Activated CD8-positive, alpha-beta memory T cell treated with anti-CD3 and anti-CD28 coated beads, Interleukin-2, amount 50 U/mL, for 1 hour (primary cell): ENCODE measurements at regions not wholly inside any gene's neighbourhood (a gene's known extent, or its start where the extent isn't known, plus 50 kb on each side); places are given as distances from the start of the nearest gene placed in this dataset.
"Not testable (repeated sequence)": the region's sequence is repeated elsewhere in the genome, so short reads cannot be mapped to it uniquely, and the experiment has no call there.

ENCODE experiments used
- DNase-seq: peaks from one replicate; pipeline ENCODE4 v3.0.0-alpha.2; 2020; ENCODE audit errors: extremely low read depth

DNA sequence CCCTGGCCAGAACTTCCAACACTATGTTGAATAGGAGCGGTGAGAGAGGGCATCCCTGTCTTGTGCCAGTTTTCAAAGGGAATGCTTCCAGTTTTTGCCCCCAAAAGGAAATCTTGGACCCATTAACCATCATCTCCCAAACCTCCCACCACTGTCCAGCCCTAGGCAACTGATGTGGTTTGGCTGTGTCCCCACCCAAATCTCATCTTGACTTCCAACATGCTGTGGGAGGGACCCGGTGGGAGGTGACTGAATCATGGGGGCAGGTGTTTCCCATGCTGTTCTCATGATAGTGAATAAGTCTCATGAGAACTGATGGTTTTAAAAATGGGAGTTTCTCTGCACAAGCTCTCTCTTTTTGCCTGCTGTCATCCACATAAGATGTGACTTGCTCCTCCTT, 119.1 kb upstream of the RMDN2 start:
- not testable (repeated sequence) for DNase-seq

GRCh38 chr2:37809525-37809924, 115.6 kb upstream of the RMDN2 start:
- DNase-seq = no peak

- DNase-seq = no peak
Measured at GRCh38 chr2:37809931-37810570, 115.0 kb upstream of the RMDN2 start.

GRCh38 chr2:37812414-37812813, 112.7 kb upstream of the RMDN2 start:
- no peak for DNase-seq

- DNase-seq = no peak
Measured at GRCh38 chr2:37812941-37813730, 112.0 kb upstream of the RMDN2 start.

GRCh38 chr2:37816036-37816435, 109.1 kb upstream of the RMDN2 start:
- DNase-seq = no peak

GRCh38 chr2:37816686-37817085, 108.4 kb upstream of the RMDN2 start:
- DNase-seq = no peak

DNA sequence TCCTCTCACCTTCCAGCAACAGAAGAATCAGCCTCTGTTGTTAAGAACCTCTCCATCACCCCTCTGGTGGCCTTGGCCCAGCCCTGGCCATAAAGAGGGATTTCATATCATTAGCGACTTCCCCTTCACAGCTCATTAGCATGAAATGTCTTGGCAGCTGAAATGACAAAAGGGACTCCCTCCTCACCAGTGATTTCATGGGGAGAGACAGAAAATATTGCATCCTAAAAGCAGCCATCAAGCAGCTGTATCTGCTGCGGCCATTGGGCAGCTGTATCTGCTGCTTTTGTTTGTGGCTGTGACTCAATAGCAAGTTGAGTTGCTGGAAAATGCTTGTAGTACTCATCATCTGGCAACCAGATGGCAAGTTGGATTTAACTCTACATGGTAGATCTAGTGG, 105.9 kb upstream of the RMDN2 start:
- no peak for DNase-seq

- no peak for DNase-seq
Measured at GRCh38 chr2:37820471-37820986, 104.6 kb upstream of the RMDN2 start.

GRCh38 chr2:37825586-37825985, 99.5 kb upstream of the RMDN2 start:
- no peak for DNase-seq

- no peak for DNase-seq
Measured at GRCh38 chr2:37826611-37827010, 98.5 kb upstream of the RMDN2 start.

- no peak for DNase-seq
Measured at GRCh38 chr2:37827455-37827854, 97.6 kb upstream of the RMDN2 start.

- DNase-seq = no peak
Measured at GRCh38 chr2:37827911-37828511, 97.1 kb upstream of the RMDN2 start.

GRCh38 chr2:37829202-37829601, 95.9 kb upstream of the RMDN2 start:
- DNase-seq = no peak

- no peak for DNase-seq
Measured at GRCh38 chr2:37829616-37830395, 95.3 kb upstream of the RMDN2 start.

DNA sequence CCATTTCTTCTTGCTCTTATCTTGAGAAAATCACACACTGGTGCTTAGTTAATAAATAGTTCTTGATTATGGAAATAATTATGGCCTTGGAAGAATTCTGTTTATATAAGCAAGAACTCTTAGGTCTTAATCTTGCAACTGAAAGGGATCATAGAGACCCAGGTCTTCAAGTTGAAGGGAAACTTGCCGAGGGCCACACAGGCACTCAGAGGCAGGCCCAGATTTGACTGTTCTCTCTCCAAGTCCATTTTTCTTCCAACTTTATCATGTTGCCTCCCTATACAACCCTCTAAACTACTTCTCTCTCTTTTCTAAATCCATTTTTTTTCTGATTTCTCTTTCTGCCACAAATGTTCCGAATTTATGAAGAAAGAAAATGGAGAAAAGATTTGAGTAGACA, 94.5 kb upstream of the RMDN2 start:
- DNase-seq = no peak

DNA sequence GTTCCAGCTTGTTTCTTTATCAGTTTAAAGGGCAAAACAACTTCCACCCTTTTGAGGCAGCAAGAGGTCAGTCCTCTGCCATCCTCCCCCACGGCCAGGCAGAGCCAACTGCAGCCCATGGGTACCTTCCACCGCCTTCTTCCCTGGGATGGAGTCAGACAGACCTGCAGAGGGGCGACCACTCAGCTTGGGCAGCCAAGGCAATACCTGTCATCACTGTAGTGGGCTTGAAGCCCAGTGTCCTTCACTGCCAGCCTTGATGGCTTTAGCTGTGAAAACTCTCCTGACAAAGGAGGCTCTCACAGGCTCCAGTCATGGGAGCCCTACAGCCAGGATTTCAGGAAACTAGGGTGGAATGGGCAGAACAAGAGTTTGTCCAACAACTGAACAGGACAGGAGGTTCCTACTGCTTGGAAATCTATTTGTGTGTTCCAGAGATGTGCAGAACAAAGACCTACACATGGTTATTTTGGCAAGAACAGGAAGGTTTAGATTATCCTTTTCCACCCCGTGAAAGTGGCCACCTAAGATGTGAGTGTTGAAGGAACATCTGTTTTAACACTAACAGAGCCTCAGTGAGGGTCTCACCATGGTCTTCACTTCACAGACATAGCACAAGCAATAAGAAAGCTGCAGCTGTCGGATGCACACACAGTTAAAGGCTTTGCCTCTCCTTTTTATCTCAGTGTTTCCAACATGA, 93.9 kb upstream of the RMDN2 start:
- no peak for DNase-seq

DNA sequence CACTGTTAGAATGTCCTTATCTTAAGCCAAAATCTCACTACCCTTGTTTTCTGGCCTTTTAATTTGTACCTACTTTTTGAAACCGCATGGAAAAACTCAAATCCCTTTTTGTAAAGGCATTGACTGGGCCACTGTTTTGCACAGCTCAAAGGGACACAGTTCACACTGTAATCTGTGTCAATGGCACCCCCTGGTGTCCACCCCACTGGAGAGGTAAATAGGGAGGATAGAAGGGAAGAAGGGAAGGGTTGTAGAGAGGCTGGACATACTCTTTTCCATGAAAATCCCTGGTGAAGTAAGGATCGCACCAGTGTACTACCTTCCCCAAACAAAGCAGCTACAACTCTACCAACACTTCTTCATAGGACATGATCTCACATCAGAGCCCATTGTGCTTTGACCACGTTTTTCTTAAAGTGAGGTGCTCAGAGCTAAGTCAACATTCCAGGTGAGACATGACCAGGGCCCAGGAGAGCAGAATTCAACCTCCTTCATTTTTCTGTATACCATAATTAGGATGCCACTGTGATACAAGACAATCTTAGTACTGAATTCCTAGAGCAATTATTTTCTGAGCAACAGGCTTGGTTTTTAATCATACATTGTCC, 92.4 kb upstream of the RMDN2 start:
- DNase-seq = peak; percentile 53

GRCh38 chr2:37833423-37833822, 91.7 kb upstream of the RMDN2 start:
- peak; percentile 24 for DNase-seq

- no peak for DNase-seq
Measured at GRCh38 chr2:37836270-37836669, 88.8 kb upstream of the RMDN2 start.

DNA sequence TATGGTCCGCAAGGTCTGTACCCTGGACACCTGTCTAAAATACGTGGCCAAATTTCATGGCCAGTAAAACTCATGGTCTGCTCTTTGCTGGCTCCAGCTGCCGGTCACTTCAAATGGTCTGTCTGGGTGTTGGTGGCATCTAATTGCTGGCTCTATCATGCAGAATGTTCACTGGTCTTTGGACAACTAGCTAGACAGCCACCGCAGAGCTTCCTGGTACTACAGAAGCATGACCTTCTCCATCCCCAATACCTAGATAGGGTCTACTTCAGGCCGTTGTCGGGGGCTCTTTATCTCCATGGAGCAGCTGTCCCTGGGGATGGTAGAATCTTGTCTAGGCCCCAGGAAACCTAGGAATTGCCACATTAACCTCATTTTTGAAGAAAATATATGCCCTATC, 88.4 kb upstream of the RMDN2 start:
- no peak for DNase-seq
